Fibroblast of skin of scalp (primary cell): ENCODE measurements at regions not wholly inside any gene's neighbourhood (a gene's known extent, or its start where the extent isn't known, plus 50 kb on each side); places are given as distances from the start of the nearest gene placed in this dataset.
A peak's percentile ranks its signal among the peaks of the same experiment; 100 is the strongest.
"Not testable (repeated sequence)": the region's sequence is repeated elsewhere in the genome, so short reads cannot be mapped to it uniquely, and the experiment has no call there.

Experiments
- DNase-seq: peaks from one replicate; pipeline ENCODE4 v3.0.0-alpha.2; 2013

GRCh38 chr2:199216253-199216652, 241.5 kb downstream of the SATB2 start:
- no peak for DNase-seq

GRCh38 chr2:199207011-199207410, 250.7 kb downstream of the SATB2 start:
- DNase-seq = peak; percentile 6

GRCh38 chr2:199206536-199206935, 251.2 kb downstream of the SATB2 start:
- no peak for DNase-seq

GRCh38 chr2:199202964-199203363, 254.8 kb downstream of the SATB2 start:
- DNase-seq = no peak

DNA sequence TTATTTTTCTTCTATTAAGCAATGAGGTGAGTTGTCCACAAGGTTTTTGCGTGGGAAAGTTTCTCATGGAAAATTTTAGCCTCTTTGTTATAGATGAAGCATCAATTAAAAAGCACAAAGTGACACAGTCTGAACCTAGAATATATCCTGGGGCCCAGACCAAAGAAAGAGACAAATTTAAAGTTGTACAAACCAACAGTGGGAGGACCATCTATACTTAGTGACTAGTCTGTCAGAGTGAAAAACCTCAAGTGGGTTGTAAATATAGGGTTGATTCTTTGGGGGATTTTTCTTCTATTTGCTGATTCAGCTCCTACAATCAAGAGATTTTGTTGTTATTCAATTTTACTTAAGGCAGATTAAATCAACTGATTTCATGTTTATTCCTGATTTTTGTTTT, 256.2 kb downstream of the SATB2 start:
- DNase-seq = no peak

GRCh38 chr2:199199797-199200196, 257.9 kb downstream of the SATB2 start:
- DNase-seq = no peak

- DNase-seq = no peak
These were observed 260.3 kb downstream of the SATB2 start for GRCh38 chr2:199197448-199197847.

GRCh38 chr2:199196686-199197085, 261.1 kb downstream of the SATB2 start:
- DNase-seq = no peak

- no peak for DNase-seq
These were observed 261.7 kb downstream of the SATB2 start for GRCh38 chr2:199195927-199196502.

GRCh38 chr2:199191461-199191860, 266.3 kb downstream of the SATB2 start:
- DNase-seq = no peak

DNA sequence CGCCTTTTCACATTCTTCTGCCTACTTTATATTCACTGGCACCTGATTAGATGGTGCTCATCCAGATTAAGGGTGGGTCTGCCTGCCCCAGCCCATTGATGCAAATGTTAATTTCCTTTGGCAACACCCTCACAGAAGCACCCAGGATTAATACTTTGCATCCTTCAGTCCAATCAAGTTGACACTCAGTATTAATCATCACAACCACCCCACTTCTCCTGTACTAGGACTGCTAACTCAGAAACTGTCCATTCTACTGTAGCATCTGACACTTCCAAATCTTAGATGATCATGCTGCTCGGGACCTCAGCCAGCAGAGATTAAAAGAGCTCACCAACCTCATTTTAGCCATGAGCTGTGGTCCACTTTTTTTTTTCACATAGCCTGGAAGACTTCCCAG, 268.5 kb downstream of the SATB2 start:
- DNase-seq = no peak

- DNase-seq = no peak
These were observed 271.4 kb downstream of the SATB2 start for GRCh38 chr2:199186301-199186751.

- not testable (repeated sequence) for DNase-seq
These were observed 272.6 kb downstream of the SATB2 start for GRCh38 chr2:199185174-199185573.

- DNase-seq = no peak
These were observed 293.9 kb downstream of the SATB2 start for GRCh38 chr2:199163613-199164458.

DNA sequence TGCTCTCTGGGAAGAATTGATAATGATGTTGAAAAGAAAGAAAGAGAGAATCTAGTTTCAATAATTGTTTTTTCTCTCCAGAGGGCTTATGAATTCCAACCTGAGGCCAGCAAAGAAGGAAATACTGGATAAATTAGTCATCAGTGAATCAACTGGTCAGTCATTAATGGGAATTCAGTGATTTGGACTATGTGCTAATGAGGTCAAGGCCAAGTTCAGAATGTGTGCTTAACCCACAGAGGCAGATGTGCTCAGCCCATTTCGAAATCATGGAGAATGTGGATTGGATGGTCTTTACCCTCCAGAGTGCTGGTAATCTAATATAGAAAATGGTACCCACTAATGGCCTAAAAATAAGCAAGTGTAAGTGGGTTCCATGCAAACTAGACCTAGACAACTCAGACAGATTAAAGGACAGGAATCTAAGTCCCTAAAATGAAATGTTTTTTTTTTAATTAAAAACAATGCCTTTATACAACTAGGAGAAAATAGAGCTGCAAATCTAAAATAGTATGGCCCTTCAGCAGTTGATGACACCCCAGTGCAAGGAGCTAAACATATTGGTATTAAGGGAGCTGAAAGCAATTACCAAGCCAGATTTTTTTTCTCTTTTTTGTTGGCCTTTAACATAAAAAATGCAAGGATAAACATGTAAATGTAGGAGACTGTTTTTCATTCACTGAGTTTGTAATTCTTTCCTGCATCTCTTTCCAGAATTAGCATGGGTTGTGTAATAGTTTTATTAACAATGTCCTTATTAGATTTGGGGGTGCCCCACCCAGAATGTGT, 296.9 kb downstream of the SATB2 start:
- DNase-seq = peak; percentile 60

DNA sequence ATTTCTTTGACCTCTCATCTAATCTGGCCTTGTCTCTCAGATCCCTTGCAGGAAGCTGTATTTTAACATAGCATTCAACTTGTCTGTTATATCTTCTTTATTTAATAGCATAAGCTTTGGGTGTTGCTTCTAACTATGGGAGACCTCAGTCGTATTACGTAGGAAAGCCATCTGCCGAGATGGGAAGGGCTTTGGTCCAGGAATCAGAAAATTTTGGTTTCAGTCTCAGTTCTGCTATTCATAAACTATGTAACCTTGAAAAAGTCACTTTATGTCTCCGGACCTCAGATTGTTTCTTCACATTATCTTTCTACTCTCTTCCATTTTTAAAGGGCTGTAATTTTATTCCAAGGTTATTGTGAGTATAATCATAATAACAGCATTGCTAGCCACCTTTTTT, 297.7 kb downstream of the SATB2 start:
- no peak for DNase-seq

DNA sequence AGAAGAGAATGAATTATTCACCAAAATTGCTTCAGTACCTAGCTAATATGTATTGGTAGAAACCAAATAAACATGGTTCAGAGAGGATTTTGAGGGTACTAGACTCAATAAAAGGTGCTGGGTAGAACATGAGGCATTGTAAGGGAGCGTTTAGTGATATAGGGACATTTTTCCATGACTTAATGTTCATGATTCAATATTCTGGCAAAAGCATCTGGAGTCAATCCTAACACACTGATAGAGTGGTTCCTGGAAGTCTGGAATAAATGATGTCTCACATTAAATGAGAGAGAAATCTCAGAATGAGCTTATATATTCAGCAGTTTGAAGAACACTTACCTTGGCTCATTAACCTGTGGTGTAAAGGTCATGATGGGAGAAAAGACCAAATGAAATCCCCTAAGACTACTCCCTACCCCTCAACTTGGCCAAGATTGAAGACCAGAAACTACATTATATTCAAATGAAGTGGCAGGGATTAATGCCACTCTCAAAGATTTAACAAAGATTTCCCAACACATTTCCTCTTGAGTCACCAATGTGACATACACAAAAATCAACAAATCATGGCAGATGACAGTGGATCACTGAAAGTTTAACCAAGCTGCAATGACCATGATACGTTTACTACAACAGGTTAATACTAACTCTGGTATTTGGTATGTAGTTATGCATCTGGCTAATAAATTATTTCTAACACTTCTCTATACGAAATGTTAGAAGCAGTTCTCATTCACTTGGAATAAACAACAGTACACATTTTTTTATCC, 309.5 kb downstream of the SATB2 start:
- no peak for DNase-seq

DNA sequence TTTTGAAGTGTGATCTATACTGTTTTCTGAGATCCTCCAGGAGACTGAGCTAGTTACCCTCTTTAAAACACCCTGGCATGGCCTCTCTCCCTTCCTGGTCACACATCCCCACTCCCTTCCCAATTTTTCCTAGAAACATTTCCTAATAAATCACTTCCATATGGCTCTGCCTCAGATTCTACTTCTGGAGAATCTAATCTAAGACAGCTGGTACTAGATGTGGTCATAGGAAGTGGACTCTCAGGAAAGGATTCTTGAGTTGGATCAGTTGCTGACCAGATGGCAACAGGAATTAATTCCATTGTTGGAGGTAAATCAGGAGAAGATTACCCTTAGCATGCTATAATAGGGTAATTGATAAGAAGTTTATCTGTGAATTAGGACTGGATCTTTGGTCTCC, 310.5 kb downstream of the SATB2 start:
- DNase-seq = peak; percentile 5

DNA sequence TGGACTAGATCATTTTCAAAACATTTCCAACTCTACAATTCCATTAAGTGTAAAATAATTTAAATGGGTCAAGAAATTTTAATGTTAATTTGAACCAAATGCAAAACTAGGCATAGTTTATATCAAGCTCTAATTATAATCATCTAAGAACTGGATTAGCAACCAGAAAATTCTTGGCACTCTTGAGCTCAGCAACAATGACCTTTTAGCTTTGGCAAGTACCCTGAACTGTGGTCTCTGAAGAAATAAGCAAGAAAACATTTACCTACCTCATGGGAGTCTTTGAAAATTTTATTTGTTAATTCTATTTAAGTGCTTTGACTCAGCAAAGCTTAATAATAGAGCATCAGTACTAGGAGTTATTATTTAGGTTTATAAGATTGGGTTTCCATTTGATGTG, 313.2 kb downstream of the SATB2 start:
- DNase-seq = no peak

DNA sequence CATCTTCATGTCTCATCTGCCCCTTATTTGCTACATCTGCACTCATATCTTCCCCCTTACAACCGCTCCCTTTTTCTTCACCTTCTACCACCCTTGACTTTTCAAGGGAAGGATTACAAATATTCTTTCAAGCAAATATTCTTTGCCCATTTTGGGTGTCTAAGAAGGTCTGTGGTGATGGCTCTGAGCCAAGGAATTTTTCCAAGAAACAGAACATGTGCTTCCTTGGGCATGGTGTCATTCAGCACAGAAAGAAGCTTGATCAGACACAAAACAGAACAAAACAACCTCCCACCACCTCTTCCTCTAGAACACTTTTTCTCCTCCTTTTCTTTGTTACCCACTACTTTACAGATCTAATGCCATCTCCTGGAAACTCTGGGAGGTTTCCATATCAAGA, 313.7 kb downstream of the SATB2 start:
- DNase-seq = peak; percentile 33

GRCh38 chr2:199136681-199137080, 321.1 kb downstream of the SATB2 start:
- peak; percentile 55 for DNase-seq

DNA sequence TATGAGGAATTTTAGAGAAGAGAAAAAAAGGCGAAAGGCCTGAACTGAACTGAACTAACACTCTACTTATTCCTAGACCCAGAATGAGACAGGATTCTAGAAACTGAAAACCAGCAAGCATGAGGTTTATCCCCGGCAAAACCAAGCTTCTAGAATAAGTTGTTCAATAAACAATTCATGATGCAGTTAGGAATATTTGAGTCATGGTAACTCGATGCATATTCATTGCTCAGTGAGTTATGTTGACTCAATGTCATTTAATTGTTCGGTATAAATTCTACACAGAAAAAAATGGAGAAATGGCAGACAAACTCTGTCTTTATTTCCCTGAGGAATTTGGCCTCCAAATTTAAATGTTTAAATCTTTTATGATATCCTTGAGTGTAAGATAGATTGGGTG, 321.5 kb downstream of the SATB2 start:
- no peak for DNase-seq

DNA sequence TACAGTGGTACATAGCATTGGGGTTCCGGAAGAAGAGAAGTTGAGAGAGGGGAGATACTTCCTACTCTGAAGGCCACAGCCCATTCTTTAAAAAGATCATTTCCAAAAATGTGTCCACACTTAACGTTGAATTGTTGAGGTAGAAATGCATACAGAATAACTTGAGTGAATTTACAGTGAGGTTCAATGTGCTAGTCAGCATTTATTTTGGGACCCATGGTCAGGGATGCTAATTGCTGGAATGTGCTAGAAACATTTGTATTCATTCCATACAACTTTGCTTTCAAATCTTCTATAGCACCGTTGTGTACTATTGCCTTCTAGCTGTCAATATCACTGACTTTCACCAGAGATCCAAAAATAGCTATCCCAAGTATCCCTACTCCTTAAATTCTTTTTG, 325.9 kb downstream of the SATB2 start:
- no peak for DNase-seq
